HG03354 (cell line): ENCODE measurements at regions not wholly inside any gene's neighbourhood (a gene's known extent, or its start where the extent isn't known, plus 50 kb on each side); places are given as distances from the start of the nearest gene placed in this dataset.

Experiments
- ATAC-seq: cut with Tn5 transposase; IDR thresholded peaks from one replicate; pipeline ENCODE4 v1.9.1; 2021; ENCODE audit warnings: mild to moderate bottlenecking; ENCODE audit not compliant: unreplicated experiment, poor library complexity, severe bottlenecking

DNA sequence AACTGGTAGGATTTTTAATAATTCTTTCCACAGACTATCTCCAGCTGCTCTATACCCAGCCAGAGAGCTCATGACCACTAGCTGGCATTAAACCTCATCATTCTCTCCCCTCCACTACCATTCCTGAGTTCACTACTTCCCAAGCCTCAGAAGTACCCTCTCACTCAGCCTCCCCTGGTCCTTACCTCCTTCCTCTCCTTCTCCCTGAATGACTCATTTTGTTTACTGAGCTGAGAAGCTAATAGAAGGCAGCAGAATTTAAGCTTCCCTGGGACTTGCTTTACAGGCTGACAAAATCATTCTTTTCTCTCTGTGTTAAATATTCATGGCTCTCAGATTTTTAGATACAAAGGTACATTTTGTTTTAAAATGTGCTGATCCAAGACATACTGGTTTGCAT lies 305.4 kb downstream of the TLR4 start:
- no peak for ATAC-seq

DNA sequence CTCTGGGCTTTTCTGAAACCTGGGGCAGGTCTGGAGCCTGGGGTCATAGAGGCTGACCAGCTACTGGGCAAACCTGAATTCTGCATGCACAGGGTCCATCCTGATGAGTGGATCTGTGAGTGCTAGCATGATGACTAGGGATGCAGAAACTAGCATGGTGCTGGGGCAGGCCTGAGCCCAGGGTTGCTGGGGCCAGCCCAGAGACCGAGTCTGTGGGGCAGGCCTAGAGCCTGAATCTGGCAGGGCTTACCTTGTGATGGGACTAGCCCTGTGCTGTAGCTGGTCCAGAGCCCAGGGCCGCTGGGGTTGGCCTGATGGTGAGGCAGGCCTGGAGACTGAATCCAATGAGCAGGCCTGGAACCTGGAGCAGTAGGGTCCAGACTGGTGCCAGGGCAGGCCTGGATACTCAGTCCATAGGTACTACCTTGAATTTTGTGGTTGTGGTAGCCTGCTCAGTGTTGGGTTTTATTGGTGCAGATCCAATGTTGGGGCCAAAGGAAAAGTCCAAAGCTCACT lies 313.5 kb downstream of the TLR4 start:
- no peak for ATAC-seq

DNA sequence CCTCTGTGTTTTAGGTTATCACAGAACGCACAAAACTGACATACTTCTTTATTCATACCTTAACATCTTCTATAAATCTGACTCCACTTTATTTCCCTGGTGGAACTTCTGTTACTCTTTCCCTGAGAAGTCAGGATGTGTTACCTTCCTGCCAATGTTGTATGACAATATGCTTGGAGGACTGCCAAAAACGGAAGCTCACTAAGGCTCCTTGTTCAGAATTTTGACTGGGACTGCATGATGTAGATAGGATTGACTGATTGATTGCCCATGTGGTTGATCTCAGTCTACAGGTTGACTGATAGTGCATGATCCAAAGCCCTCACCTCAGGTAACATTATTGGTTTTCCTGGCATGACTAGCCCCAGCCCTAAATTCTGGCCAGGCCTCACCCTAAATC lies 319.4 kb downstream of the TLR4 start:
- no peak for ATAC-seq

DNA sequence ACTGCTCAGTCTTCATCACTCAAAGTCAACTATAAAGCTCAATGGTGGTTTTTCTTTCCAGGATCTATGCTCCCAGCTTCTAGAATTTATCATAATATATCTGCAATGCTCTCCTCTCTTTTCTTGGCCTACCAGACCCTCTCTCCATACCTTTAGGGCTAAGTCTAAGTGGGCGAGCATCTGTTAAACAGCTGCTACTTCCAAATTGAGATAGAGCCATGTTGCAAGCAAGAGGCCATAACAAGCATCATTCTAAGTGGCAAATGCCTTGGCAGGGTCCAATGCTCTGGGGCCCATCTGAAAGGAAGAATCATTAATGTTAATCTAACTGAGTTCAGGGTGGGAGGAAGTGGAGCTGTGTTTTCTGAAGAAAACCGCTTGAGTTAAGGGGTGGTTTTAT lies 324.0 kb downstream of the TLR4 start:
- no peak for ATAC-seq

DNA sequence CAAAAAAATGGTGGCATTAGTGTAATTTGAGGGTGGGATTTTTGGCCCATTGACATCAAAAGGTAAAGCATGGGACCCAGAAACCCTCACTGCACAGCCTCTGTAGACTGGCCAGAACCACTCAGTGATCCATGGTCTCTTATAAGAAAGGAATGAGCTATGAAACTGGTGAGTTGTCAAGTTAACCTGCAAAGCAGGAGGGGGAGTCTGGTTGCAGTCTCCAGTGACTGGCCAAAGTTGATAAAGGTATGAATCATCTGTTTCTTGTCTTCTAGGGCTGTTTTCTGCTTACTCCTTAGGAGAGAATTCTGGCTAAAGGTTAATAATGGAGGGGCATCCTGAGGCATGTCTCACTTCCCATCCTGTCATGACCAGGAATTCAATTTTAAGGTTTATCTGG lies 325.2 kb downstream of the TLR4 start:
- no peak for ATAC-seq

DNA sequence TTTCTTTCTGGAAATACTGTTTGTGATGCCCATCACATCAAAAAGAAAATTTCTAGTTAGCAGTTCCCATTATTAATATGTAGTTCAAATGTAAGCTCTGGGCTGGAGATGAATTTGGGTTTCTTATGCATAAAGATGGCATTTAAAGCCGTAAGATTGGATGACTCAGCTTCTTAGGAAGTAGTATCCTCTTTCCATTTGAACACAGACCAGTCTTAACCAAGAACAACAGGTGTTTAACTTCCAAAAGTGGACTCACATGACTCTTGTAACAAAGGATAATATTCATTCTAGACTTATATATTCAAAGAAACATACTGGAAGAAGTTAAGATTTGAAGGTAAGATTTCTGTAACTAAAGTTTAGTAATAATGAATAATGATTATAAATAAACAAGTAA lies 330.5 kb downstream of the TLR4 start:
- ATAC-seq = no peak

DNA sequence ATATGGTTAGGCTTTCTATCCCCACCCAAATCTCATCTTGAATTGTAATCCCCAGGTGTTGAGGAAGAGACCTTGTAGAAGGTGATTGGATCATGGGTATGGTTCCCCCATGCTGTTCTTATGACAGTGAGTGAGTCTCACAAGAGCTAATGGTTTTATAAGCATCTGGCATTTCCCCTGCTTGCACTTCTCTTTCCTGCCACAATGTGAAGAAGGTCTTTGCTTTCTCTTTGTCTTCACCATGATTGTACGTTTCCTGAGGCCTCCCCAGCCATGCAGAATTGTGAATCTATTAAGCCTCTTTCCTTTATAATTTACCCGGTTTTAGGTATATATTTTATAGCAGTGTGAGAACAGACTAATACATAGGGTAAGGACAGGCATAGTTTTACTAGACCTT lies 334.5 kb downstream of the TLR4 start:
- ATAC-seq = no peak

DNA sequence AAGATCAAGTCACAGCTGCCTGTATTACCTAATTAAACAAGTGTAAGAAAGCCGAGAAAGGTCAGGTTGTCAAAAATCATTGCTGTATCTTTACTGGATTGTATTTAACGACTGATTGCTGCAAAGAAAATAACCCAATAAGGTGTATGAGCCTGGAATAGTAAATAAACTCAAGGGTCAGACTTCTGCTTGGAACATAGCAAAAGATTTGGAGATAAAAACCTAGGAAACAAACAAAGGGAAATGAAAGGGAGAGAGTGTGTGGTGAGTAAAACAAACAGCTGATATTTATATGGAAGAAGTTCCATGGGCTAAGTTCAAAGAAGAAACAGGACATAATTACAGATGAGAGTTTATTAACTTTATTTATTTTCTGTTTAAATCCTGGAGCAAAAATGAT lies 354.0 kb downstream of the TLR4 start:
- no peak for ATAC-seq

DNA sequence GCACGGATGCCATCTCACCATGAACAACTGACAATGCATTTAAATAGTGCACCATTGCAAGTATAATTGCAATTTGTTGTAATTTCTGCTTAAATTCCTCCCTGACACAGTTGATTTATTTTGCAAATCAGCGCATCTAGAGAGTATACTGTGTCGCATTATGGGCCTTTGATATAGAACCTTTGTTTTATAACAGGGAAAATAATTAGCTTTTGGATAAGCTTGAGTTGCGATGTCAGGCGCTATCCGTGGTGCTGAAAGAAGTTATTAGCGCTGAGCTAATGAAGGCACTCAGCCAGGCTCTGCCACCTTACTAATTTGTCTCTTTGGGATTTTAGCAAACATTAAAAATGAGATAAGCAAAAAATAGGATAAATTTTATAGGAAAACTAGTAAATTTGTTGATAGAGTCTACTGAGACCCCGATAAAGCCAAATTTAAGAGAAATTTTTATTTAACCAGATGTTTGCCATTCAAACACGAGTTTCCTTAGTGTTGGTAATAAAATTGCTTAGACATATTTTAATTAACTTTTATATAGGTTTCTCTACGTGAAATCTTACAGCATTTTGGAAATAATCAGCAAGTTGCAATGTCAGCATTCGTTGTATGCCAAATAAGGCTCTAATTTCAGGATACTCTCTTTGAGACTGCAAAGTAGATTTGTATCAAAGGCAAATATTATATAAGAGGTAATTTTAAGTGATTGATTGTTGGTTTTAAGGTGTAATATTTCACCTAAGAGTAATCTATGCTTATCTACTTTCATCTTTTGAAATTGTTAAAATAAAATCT lies 355.5 kb downstream of the TLR4 start:
- no peak for ATAC-seq

DNA sequence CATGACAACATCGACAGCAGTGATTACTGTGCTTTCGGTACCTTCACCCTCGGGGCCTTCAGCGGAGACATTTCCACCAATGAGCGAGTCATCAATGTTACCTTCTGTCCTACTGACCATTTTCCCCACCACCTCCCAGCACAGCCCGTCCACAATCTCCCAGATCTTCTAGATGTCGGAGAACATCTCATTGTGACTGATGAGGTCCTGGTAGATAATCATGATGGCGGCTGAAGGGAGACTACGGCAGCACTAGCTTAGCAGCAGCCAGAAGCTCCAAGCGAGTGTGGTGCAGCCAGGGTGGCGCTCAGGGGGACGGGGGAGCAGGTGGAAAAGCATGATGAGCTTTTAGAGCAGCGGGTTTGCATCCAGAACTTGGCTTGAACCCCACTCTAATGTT lies 379.0 kb downstream of the TLR4 start:
- no peak for ATAC-seq

DNA sequence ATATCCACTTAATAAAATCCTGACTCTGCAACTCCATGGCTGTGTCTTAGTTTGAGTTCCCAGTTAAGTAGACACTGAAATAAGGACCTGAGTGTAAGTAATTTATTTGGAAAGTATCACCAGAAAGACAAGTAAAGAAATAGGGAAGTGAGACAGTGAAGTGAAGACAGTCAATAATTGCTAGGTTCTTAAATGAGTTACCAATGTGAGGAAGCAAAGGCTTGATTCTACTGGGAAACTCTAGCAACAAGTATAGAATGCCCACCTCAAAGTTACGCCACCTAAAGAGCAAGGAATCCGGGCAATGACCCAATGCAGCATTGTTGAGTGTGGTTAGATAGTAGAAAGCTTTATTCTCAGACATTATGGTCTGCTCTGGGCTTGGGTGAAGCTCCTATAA lies 383.9 kb downstream of the TLR4 start:
- peak; percentile 81 for ATAC-seq

DNA sequence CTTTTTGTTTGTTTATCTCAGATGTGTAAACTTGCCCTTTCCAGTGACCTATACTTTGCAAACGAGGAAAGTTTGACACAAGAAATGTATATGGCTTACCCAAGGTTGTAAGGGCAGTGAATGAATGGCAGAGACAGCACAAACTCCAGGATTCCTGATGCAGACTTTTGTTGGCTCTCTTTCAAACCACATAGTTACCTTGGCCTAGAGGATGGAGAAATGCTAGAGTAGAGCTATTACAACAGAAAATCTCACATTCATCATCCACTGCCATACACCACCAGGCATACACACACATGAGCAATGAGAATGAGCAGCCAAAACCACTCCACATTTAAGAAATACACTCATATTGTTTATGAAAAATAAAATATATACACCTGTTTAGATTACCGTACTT lies 387.0 kb downstream of the TLR4 start:
- ATAC-seq = no peak

DNA sequence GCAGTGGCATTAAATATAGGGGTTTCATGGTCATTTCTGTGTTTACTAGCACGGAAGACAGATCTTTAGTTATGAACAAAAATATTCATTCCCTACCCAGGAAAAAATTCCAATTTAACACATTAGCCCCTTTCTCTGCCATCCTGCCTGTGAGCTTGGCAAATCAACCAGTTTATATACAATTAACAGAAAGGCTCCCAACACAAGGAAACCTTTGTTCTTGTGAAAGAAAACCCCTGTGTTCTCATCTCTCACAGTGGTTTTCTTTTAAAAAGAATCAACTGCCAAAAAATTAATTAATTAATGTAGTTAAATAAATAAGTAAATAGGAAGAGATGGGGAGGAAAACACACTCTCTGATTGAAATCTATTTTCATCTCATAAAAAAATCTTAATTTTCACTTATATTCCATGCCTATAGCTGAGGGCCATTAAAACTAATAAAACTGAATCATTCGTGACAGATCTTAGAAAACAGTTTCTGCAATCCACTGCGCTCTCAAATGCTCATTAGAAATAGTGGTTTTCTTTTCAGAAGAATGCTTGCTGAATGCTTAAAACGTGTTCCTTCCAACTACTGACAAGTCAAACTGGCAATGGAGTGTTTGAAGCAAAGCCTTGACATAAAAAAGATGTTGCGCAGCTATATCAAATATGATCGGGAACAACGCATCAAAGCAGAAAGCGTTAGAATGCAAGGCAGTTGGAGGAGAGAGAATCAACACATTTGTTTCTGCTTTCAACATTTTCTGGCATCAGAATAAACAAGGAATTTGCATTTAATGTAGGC lies 387.7 kb downstream of the TLR4 start:
- ATAC-seq = no peak

DNA sequence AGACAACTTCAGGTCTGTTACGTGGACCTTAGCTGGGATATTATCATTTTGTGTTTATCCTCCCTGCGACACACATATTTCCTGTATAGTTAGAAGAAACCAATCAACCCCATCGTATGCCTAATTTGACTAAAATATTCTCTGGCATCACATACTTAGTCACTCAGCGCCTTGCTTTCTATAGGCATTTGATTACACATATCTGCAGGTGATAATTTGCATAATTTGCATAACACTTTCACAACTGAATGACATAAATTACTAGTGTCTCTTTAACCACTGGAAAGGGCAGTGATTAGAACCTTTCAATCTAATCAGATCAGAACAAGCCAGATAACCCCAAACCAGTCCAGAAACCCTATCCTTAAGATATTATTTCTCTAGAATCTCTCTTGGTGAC lies 390.2 kb downstream of the TLR4 start:
- ATAC-seq = peak; percentile 68

DNA sequence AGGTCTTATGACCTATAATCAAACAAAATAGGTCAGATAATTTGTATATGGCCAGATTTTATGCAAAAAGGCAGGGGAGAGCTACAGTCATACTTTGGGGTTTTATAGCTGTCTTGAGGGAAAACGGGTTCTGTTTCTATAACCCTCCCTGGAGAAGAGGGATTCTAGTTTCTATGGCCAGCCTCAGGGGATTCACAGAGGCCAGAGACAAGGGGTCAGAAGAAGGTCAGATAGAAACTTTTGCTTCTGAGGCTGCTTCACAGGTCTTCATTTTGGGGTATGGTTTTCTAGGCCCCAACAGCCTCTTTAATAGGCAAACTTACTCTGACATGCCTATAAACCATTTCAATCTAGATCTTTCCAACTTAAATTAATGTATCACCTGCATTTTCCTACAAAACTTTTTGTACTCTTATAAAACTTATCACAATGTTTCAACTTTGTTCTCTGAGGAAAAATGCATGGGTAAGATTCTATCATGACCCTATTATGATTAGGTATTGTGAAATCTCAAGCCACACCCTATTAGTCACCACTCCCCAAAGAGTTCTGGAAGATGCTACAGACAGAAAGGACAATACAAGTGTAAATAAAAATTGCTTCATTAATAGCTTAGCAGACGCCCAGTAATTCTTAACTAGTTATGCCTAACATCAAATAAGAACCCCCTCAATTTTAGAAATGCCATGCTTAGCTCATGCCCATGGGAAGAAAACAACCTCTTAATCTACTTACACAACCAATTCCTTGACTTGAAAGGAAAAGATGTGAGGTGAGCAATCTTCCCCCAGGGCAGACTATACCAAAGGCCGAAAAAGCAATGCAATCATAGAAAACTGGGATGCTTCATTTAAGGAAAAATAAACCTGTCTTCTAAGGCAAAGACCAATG lies 396.6 kb downstream of the TLR4 start:
- ATAC-seq = no peak

DNA sequence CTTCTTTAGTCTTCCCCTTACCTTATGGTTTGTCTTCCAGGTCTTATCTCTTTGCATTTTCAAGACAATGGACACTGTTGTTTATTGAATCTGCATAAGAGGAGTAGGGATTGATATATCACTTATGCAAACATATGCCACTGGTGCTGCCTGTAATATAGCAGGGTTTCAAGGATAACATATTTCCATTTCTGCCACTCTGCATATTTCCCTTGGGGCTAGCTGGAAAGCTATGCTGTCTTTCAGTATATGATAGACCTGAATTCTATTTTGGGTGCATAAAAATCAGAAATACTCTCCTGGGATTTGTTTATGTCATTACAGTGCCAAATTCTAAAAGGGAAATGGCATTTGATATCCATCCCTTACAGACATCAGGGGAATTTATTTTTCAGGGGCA lies 400.2 kb downstream of the TLR4 start:
- no peak for ATAC-seq

DNA sequence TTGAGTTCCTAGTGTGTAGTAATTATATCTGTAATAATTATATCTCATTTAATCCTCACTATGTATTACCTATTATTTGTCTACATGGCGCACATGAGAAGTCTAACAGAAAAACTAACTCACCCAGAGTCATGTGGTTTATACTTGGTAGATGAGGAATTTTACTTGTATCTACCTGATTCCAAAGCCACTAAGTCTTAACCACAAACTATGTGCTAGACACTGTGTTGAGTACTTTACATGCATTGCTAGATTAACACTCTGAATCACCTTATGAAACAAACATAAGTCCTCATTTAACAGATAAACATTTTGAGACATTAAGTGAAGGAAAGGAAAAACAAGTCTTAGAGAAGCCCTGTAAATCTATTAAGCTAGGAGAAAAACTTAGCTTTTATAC lies 404.8 kb downstream of the TLR4 start:
- no peak for ATAC-seq

DNA sequence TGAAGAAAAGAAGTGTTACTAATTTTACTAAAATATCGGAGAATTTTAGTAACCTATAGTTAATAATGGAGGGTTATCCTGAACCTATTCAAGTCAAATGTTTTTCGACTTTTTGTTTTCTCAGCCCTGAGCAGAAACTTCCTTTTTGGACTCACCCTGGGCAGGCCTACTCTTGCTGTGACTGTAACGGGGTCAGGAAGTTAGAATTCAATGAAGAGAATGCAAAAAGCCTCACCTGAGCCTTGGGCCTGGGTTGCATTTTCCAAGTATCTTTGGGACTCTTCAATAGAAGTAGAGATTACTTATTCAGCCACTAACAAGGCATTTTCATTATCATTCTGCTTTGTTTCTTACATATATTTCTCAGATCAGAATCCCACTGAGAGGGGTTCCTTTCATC lies 405.3 kb downstream of the TLR4 start:
- ATAC-seq = no peak

DNA sequence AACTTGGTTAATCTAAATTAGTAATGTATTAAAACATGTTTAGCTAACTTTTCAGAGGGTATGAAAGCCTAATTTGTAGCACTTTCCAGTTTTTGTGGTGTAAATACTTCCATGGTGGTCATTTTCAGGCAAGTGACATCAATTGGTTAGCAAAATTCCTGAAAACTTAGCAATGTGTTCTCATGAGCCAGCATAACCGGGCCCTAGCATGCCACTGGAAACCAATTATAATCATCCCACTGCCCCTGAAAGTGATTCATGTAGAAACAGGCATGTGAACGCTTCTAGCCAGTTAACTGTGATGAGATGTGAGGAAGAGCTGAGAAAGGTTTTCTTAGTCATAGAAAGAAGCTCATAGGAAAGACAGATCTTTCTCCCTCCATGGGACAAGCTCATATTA lies 417.2 kb downstream of the TLR4 start:
- ATAC-seq = no peak

DNA sequence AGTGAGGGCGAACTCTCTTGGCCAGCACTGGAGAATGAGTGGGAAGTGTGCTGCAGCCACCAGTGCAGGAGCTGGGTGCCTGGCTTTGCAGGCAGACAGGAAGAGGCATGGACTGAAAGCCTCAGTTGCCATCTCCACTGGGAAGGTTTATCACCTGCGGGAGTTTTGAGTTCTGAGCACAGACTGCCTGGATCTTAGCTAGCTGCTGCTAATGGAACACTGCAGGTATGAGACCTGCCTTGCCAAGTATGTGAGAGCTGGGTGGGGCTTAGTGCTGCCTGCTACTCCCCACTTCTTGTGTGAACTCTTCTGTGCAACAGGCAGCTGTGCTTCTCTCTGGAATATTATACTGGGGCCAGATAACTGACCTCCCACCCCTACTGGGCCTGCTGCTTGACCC lies 424.1 kb downstream of the TLR4 start:
- no peak for ATAC-seq
